ENCODE measurements at regions not wholly inside any gene's neighbourhood (a gene's known extent, or its start where the extent isn't known, plus 50 kb on each side); places are given as distances from the start of the nearest gene placed in this dataset.

DNA sequence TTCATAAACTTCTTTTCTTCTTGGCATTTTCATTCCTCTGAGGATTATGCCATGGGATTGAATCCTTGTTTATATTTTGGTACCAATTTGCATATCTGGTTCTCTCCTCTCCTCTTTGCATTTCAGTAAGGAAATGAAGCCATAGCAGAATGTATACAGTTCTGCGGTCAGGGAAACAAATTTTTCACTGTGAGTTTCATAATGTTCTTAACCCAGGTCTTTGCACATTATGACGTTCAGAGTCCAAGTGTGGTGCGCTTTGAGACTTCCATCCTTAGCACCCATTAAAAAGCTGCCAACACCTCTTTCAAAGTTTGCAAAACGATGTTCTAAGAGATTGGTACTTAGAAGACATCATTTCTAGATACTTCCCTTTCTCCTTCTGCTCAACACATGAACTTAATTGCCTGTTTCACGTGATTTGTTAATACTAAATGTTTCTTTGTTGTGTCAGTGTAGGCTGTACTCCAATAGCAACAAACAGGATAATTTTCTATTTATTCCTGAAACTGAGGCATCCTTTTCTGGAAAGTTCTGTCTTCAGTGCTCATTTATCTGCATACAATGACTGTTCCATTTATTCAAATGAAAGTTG is 953.1 kb upstream of the NR2F2 start:
- H3K9me3 ChIP-seq, result no peaks in the 10 kb centered on the region
- no peaks in the 10 kb centered on the region for H3F3A ChIP-seq (replicated peaks; ENCODE audit: insufficient read depth)
- no peaks in the 10 kb centered on the region for H3K79me2 ChIP-seq (ENCODE audit: insufficient read depth)
- POLR2A ChIA-PET, result no interaction called here
- no peaks in the 10 kb centered on the region for H3K27me3 ChIP-seq (ENCODE audit: insufficient read depth)
- DNase-seq, result no peak
- no peak overlapping the region for H2AFZ ChIP-seq (ENCODE audit: low read depth)
- no peaks in the 10 kb centered on the region for H4K20me1 ChIP-seq (ENCODE audit: insufficient read depth)
- H3K4me3 ChIP-seq (ENCODE audit: low read depth in 2 of 2, low read length in 1 of 2), result no peak overlapping the region
- CTCF ChIA-PET, result no interaction called here
- H3K9me2 ChIP-seq, result no peaks in the 10 kb centered on the region
- H3K4me2 ChIP-seq, result no peak overlapping the region
- H3K27ac ChIP-seq (ENCODE audit: low read depth in 2 of 2, low read length in 1 of 2), result no peak overlapping the region
- TF ChIP-seq, protein P1, sequence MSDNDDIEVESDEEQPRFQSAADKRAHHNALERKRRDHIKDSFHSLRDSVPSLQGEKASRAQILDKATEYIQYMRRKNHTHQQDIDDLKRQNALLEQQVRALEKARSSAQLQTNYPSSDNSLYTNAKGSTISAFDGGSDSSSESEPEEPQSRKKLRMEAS (IDR thresholded peaks at IDR 0.05; ENCODE audit: low read depth), result no peak
- no peak for TF ChIP-seq GABPA (IDR thresholded peaks at IDR 0.05; ENCODE audit: low read depth)
- TF ChIP-seq EP300 (IDR thresholded peaks at IDR 0.05; ENCODE audit: borderline replicate concordance in 1 of 2, low read depth in 1 of 2, low read length in 1 of 2), result no peak
- no peak for TF ChIP-seq CHD2 (IDR thresholded peaks at IDR 0.05; ENCODE audit: low read length, partially characterized antibody)
- no peak for TF ChIP-seq PBX3 (IDR thresholded peaks at IDR 0.05)
- TF ChIP-seq JUND (IDR thresholded peaks at IDR 0.05), result no peak
- TF ChIP-seq RCOR1 (IDR thresholded peaks at IDR 0.05; ENCODE audit: low read length), result no peak
- TF ChIP-seq SMC3 (IDR thresholded peaks at IDR 0.05; ENCODE audit: low read depth, low read length), result no peak
- TF ChIP-seq RAD21 (IDR thresholded peaks at IDR 0.05; ENCODE audit: low read length), result no peak
- TF ChIP-seq YY1 (IDR thresholded peaks at IDR 0.05; ENCODE audit: low read depth), result no peak
- no peak for TF ChIP-seq CTCF (IDR thresholded peaks at IDR 0.05)
- no peaks in the 10 kb centered on the region for H3K36me3 ChIP-seq (replicated peaks in 1 of 2; ENCODE audit: control insufficient read depth in 1 of 2, insufficient read depth in 2 of 2, low read length in 1 of 2)
- H3K9ac ChIP-seq, result no peak overlapping the region
- H3K4me1 ChIP-seq (ENCODE audit: control insufficient read depth in 1 of 2, insufficient read depth in 2 of 2, low read depth in 1 of 2, low read length in 1 of 2), result no peaks in the 10 kb centered on the region
- 19% methylated on average over 5 of the region's 5 CpGs for WGBS (ENCODE audit: low lambda C conversion rate)

GRCh38 chr15:95394186-95395067 is 936.1 kb upstream of the NR2F2 start:
- H3K27ac ChIP-seq (ENCODE audit: low read depth in 2 of 2, low read length in 1 of 2), result no peak overlapping the region
- ChIA-PET CTCF (interaction anchor here (1.5 kb wide), 1 partner anchor 13 kb away, joined by 3 read pairs; no protein-coding TSS in a partner anchor), POLR2A (no interaction called here)
- no peaks in the 10 kb centered on the region for H3K36me3 ChIP-seq (replicated peaks in 1 of 2; ENCODE audit: control insufficient read depth in 1 of 2, insufficient read depth in 2 of 2, low read length in 1 of 2)
- no peaks in the 10 kb centered on the region for H3K9me2 ChIP-seq
- no peaks in the 10 kb centered on the region for H3K79me2 ChIP-seq (ENCODE audit: insufficient read depth)
- 7% methylated on average over 8 of the region's 8 CpGs for WGBS (ENCODE audit: low lambda C conversion rate)
- no peak for DNase-seq
- no peak overlapping the region for H3K4me3 ChIP-seq (ENCODE audit: low read depth in 2 of 2, low read length in 1 of 2)
- H3K9ac ChIP-seq, result no peak overlapping the region
- TF ChIP-seq YY1 (IDR thresholded peaks at IDR 0.05; ENCODE audit: low read depth) (no peak), ZBTB33 (IDR thresholded peaks at IDR 0.05; ENCODE audit: borderline replicate concordance, low read depth) (no peak), GATA2 (CRISPR knock-in tag; IDR thresholded peaks at IDR 0.05) (no peak), IRF3 (IDR thresholded peaks at IDR 0.05; ENCODE audit: low read depth, low read length) (no peak), MXI1 (IDR thresholded peaks at IDR 0.05; ENCODE audit: low read depth, low read length) (no peak), CHD2 (IDR thresholded peaks at IDR 0.05; ENCODE audit: low read length, partially characterized antibody) (no peak), JUND (IDR thresholded peaks at IDR 0.05) (no peak), RXRA (IDR thresholded peaks at IDR 0.05; ENCODE audit: borderline replicate concordance, low read depth) (no peak)
- TF ChIP-seq, protein P1 (IDR thresholded peaks at IDR 0.05; ENCODE audit: low read depth), result no peak
- no peaks in the 10 kb centered on the region for H3F3A ChIP-seq (replicated peaks; ENCODE audit: insufficient read depth)
- no peaks in the 10 kb centered on the region for H4K20me1 ChIP-seq (ENCODE audit: insufficient read depth)
- no peak overlapping the region for H2AFZ ChIP-seq (ENCODE audit: low read depth)
- H3K4me2 ChIP-seq, result no peak overlapping the region
- H3K9me3 ChIP-seq, result no peaks in the 10 kb centered on the region; the same call in 1 of the 2 replicates
- H3K27me3 ChIP-seq (ENCODE audit: insufficient read depth), result no peaks in the 10 kb centered on the region
- H3K4me1 ChIP-seq (ENCODE audit: control insufficient read depth in 1 of 2, insufficient read depth in 2 of 2, low read depth in 1 of 2, low read length in 1 of 2), result no peaks in the 10 kb centered on the region
